Right lobe of liver (tissue), 4 donors: ENCODE measurements at regions not wholly inside any gene's neighbourhood (a gene's known extent, or its start where the extent isn't known, plus 50 kb on each side); places are given as distances from the start of the nearest gene placed in this dataset.

ENCODE experiments used
- POLR2A ChIP-seq: fragments of 450-650 bp; IDR thresholded peaks from one replicate; pipeline ENCODE4 v1.6.1; 2017; ENCODE audit warnings: antibody characterized with exemption, mild to moderate bottlenecking
- TF ChIP-seq, protein P1 (sequence below), 4 donors: fragments of 200-600 bp in 3 of 4; fragments of 450-650 bp in 1 of 4; IDR thresholded peaks; one replicate each; pipeline versions ENCODE4 v1.5.1 to v1.8.0; 2016 to 2022; ENCODE audit warnings: antibody characterized with exemption in 4 of 4, mild to moderate bottlenecking in 2 of 4
- donor health status: DM: no; HTN: no; CAD: no.
- donor health status: DM: no; HTN: no; CAD: no.
- donor health status: DM: no; HTN: yes; CAD: no.

DNA sequence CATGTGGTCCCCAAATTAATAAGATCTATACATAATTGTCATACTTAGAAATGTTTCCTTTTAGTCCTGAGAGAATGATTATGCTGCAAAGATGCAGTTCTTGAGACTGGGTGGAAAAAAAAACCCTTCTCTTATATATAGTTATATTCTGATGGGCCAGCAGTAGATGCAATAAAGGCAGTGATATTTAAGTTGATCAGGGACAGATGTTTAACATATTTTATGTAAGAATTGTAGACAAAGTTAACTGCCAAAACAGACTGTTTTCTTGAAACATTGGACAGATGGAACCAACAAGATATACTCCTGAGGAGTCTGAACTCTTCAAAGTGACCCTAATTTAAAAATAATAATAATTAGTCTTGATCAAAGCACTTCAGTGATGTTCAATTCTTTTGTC lies 172.0 kb upstream of the LRIG1 start:
- TF ChIP-seq, protein P1, sequence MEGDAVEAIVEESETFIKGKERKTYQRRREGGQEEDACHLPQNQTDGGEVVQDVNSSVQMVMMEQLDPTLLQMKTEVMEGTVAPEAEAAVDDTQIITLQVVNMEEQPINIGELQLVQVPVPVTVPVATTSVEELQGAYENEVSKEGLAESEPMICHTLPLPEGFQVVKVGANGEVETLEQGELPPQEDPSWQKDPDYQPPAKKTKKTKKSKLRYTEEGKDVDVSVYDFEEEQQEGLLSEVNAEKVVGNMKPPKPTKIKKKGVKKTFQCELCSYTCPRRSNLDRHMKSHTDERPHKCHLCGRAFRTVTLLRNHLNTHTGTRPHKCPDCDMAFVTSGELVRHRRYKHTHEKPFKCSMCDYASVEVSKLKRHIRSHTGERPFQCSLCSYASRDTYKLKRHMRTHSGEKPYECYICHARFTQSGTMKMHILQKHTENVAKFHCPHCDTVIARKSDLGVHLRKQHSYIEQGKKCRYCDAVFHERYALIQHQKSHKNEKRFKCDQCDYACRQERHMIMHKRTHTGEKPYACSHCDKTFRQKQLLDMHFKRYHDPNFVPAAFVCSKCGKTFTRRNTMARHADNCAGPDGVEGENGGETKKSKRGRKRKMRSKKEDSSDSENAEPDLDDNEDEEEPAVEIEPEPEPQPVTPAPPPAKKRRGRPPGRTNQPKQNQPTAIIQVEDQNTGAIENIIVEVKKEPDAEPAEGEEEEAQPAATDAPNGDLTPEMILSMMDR (IDR thresholded peaks at IDR 0.05), result no peak
- TF ChIP-seq POLR2A, result no peak
